ENCODE measurements at regions not wholly inside any gene's neighbourhood (a gene's known extent, or its start where the extent isn't known, plus 50 kb on each side); places are given as distances from the start of the nearest gene placed in this dataset.

GRCh38 chr6:22732176-22732970 is 163.0 kb downstream of the HDGFL1 start:
- DNase-seq = no peak
- no peak for TF ChIP-seq CTCF (IDR thresholded peaks at IDR 0.05; ENCODE audit: low read depth, low read length)

GRCh38 chr6:22736740-22737139 is 167.4 kb downstream of the HDGFL1 start:
- Histone ChIP-seq H3K9me3 (no peaks in the 10 kb centered on the region), H3K36me3 (no peaks in the 10 kb centered on the region), H3K4me3 (ENCODE audit: low read depth, low read length) (no peak overlapping the region), H3K4me1 (no peaks in the 10 kb centered on the region), H3K27me3 (no peaks in the 10 kb centered on the region)
- no peak for DNase-seq
- TF ChIP-seq CTCF (IDR thresholded peaks at IDR 0.05; ENCODE audit: low read depth, low read length) = no peak

More at GRCh38 chr6:22732176-22732970, 163.0 kb downstream of the HDGFL1 start:
- no peaks in the 10 kb centered on the region for H3K27me3 ChIP-seq
- no peak overlapping the region for H3K4me3 ChIP-seq (ENCODE audit: low read depth, low read length)
- no peaks in the 10 kb centered on the region for H3K4me1 ChIP-seq
- no peaks in the 10 kb centered on the region for H3K36me3 ChIP-seq
- H3K9me3 ChIP-seq = no peaks in the 10 kb centered on the region

GRCh38 chr6:22737331-22737730 is 168.0 kb downstream of the HDGFL1 start:
- peak; percentile 64 for DNase-seq

GRCh38 chr6:22738194-22738593 is 168.8 kb downstream of the HDGFL1 start:
- TF ChIP-seq CTCF (IDR thresholded peaks at IDR 0.05; ENCODE audit: low read depth, low read length) = no peak
- no peaks in the 10 kb centered on the region for H3K27me3 ChIP-seq
- no peak overlapping the region for H3K4me3 ChIP-seq (ENCODE audit: low read depth, low read length)
- H3K36me3 ChIP-seq = no peaks in the 10 kb centered on the region
- no peaks in the 10 kb centered on the region for H3K9me3 ChIP-seq
- no peak for DNase-seq
- no peaks in the 10 kb centered on the region for H3K4me1 ChIP-seq

More at GRCh38 chr6:22737331-22737730, 168.0 kb downstream of the HDGFL1 start:
- peak; percentile 95 for TF ChIP-seq CTCF (IDR thresholded peaks at IDR 0.05; ENCODE audit: low read depth, low read length)
- Histone ChIP-seq H3K9me3 (no peaks in the 10 kb centered on the region), H3K4me1 (no peaks in the 10 kb centered on the region), H3K27me3 (no peaks in the 10 kb centered on the region), H3K36me3 (no peaks in the 10 kb centered on the region), H3K4me3 (ENCODE audit: low read depth, low read length) (no peak overlapping the region)

- H3K4me1 ChIP-seq = no peaks in the 10 kb centered on the region
- DNase-seq = no peak
- H3K27me3 ChIP-seq = no peaks in the 10 kb centered on the region
- no peaks in the 10 kb centered on the region for H3K36me3 ChIP-seq
- no peak overlapping the region for H3K4me3 ChIP-seq (ENCODE audit: low read depth, low read length)
- no peak for TF ChIP-seq CTCF (IDR thresholded peaks at IDR 0.05; ENCODE audit: low read depth, low read length)
- H3K9me3 ChIP-seq = no peaks in the 10 kb centered on the region
Measured at GRCh38 chr6:22747571-22747970, 178.2 kb downstream of the HDGFL1 start.

GRCh38 chr6:22748681-22749080 is 179.3 kb downstream of the HDGFL1 start:
- Histone ChIP-seq H3K9me3 (no peaks in the 10 kb centered on the region), H3K27me3 (no peaks in the 10 kb centered on the region), H3K36me3 (no peaks in the 10 kb centered on the region), H3K4me3 (ENCODE audit: low read depth, low read length) (no peak overlapping the region), H3K4me1 (no peaks in the 10 kb centered on the region)
- no peak for TF ChIP-seq CTCF (IDR thresholded peaks at IDR 0.05; ENCODE audit: low read depth, low read length)
- no peak for DNase-seq
